ENCODE measurements at regions not wholly inside any gene's neighbourhood (a gene's known extent, or its start where the extent isn't known, plus 50 kb on each side); places are given as distances from the start of the nearest gene placed in this dataset.

DNA sequence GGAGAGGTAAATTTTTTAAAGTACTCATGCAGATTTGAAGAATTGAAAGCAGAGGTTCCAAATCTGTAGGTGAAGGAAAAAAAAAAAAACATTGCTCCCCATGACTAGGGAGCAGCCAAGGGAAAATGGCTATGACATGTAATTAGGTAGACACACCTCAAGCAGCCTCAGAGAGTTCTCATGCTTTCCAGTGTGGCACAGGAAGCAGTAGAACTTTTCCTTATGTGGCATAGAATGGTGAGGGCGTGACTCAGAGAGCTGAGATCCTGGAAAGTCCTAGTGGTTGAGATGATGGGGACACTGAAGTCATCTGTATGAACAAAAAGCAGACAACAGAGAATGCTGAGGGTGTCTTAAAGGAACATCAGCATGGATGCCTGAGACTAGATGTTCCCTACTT is 148.6 kb upstream of the NWD2 start:
- TF ChIP-seq, protein P1, sequence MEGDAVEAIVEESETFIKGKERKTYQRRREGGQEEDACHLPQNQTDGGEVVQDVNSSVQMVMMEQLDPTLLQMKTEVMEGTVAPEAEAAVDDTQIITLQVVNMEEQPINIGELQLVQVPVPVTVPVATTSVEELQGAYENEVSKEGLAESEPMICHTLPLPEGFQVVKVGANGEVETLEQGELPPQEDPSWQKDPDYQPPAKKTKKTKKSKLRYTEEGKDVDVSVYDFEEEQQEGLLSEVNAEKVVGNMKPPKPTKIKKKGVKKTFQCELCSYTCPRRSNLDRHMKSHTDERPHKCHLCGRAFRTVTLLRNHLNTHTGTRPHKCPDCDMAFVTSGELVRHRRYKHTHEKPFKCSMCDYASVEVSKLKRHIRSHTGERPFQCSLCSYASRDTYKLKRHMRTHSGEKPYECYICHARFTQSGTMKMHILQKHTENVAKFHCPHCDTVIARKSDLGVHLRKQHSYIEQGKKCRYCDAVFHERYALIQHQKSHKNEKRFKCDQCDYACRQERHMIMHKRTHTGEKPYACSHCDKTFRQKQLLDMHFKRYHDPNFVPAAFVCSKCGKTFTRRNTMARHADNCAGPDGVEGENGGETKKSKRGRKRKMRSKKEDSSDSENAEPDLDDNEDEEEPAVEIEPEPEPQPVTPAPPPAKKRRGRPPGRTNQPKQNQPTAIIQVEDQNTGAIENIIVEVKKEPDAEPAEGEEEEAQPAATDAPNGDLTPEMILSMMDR (IDR thresholded peaks at IDR 0.05), result no peak
- no peak for TF ChIP-seq POLR2A (IDR thresholded peaks at IDR 0.05)
- H3K4me3 ChIP-seq, result no peak overlapping the region
- no peak for DNase-seq
- H3K9me3 ChIP-seq, result no peaks in the 10 kb centered on the region
- intact Hi-C loops (cut with DNase I; ENCODE audit: low total_unique reads), result no loop called here
- H3K36me3 ChIP-seq (ENCODE audit: low read depth, missing control alignments), result no peaks in the 10 kb centered on the region
- no peaks in the 10 kb centered on the region for H3K27me3 ChIP-seq
- WGBS, 2 donors, result 83 to 100% methylated on average over 1 of the region's 1 CpG
- H3K4me1 ChIP-seq, result no peaks in the 10 kb centered on the region
- H3K27ac ChIP-seq, result no peak overlapping the region

DNA sequence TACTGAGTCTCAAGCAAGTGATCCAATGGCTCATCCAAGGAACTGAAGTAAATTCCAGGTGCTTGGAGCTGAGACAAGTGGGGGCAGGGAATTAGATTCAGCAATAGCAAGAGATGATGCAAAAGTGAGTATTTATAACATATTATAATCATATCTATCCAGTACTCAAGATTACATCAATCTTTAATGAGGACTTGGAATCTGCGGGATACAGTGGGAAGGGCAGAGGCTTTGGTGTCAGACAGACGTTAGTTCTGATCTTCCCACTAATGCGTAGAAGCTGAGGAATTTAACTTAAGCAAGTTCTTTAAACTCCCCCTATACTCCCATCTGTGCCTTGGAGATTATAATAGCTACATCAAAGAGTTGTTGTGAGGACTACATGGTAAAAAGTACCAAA is 143.4 kb upstream of the NWD2 start:
- no peaks in the 10 kb centered on the region for H3K27me3 ChIP-seq
- H3K9me3 ChIP-seq, result no peaks in the 10 kb centered on the region
- TF ChIP-seq, protein P1 (IDR thresholded peaks at IDR 0.05), result no peak
- H3K4me1 ChIP-seq, result no peaks in the 10 kb centered on the region
- no peaks in the 10 kb centered on the region for H3K36me3 ChIP-seq (ENCODE audit: low read depth, missing control alignments)
- no peak overlapping the region for H3K4me3 ChIP-seq
- intact Hi-C loops (cut with DNase I; ENCODE audit: low total_unique reads), result no loop called here
- 49 to 62% methylated on average over 3 of the region's 3 CpGs for WGBS, 2 donors
- H3K27ac ChIP-seq, result no peak overlapping the region
- DNase-seq, result no peak

DNA sequence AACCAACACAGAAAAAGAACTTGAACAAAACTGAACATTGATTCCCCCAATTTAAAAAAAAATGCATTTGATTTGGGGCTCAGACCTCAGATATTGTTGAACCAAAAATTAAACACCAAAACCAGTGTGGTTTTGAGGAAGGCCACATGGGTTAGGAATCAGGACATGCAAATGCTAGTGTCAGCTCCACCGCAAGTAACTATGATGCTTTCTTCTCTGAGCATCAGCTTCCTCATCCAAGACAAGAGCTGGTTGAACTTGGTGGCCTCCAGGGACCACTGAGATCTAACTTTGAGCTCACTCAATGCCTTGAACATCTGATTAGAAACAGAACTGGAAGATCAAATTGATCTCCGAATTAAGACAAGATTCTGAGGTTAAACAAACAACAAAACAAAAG is 142.9 kb upstream of the NWD2 start:
- no peak overlapping the region for H3K27ac ChIP-seq
- 78 to 82% methylated on average over 2 of the region's 2 CpGs for WGBS, 2 donors
- TF ChIP-seq, protein P1 (IDR thresholded peaks at IDR 0.05), result no peak
- TF ChIP-seq POLR2A (IDR thresholded peaks at IDR 0.05), result no peak
- DNase-seq, result no peak
- H3K9me3 ChIP-seq, result no peaks in the 10 kb centered on the region
- H3K4me3 ChIP-seq, result no peak overlapping the region
- H3K4me1 ChIP-seq, result no peaks in the 10 kb centered on the region
- intact Hi-C loops (cut with DNase I; ENCODE audit: low total_unique reads), result no loop called here
- H3K27me3 ChIP-seq, result no peaks in the 10 kb centered on the region
- H3K36me3 ChIP-seq (ENCODE audit: low read depth, missing control alignments), result no peaks in the 10 kb centered on the region

DNA sequence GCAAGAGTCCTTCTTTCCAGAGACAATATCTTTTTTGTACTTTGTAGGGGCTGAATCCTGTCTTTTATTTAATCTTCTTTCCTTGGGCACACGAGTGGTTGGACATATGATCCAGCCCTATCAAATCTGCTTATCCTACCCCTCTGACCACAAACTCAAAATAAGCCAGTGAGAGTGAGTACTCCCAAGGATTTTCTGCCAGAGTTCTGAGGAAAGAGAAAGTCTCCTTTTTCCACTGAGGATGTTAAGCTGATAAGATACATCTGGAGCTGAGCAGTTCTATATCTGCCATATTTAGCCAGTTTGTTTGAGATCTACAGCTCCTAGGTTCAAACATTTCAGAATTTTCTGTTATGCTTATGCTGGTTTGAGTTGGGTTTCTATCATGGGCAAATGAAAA is 134.8 kb upstream of the NWD2 start:
- 20 to 28% methylated on average over 1 of the region's 1 CpG for WGBS, 2 donors
- no peak for DNase-seq
- Histone ChIP-seq H3K4me3 (no peak overlapping the region), H3K9me3 (no peaks in the 10 kb centered on the region), H3K27ac (no peak overlapping the region), H3K36me3 (ENCODE audit: low read depth, missing control alignments) (no peaks in the 10 kb centered on the region), H3K27me3 (no peaks in the 10 kb centered on the region), H3K4me1 (no peaks in the 10 kb centered on the region)
- TF ChIP-seq POLR2A (IDR thresholded peaks at IDR 0.05), result no peak
- TF ChIP-seq, protein P1 (IDR thresholded peaks at IDR 0.05), result no peak
- intact Hi-C loops (cut with DNase I; ENCODE audit: low total_unique reads), result no loop called here

DNA sequence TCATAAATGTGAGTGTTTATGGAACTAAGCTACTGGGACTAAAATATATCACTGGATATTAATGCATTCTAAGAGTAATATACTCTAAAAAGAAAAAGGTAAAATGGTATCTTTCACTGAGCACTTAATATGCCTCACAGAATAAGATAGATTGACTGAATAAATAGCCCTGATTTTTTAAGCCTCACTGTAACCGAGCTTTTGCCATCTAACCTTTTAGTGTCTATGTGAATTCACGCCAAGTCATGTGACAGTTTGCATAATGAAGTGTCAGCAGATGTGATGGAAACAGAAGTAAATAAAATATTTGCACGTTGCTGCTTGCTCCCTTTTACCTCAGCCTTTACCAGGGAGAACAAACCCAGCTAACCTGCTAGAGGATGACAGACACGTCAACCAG is 119.7 kb upstream of the NWD2 start:
- Histone ChIP-seq H3K4me3 (no peak overlapping the region), H3K27ac (no peak overlapping the region), H3K9me3 (no peaks in the 10 kb centered on the region), H3K27me3 (no peaks in the 10 kb centered on the region), H3K36me3 (ENCODE audit: low read depth, missing control alignments) (no peaks in the 10 kb centered on the region), H3K4me1 (no peaks in the 10 kb centered on the region)
- DNase-seq, result no peak
- TF ChIP-seq, protein P1 (IDR thresholded peaks at IDR 0.05), result no peak
- no peak for TF ChIP-seq POLR2A (IDR thresholded peaks at IDR 0.05)
- intact Hi-C loops (cut with DNase I; ENCODE audit: low total_unique reads), result no loop called here
- 73 to 88% methylated on average over 4 of the region's 4 CpGs for WGBS, 2 donors
